Activated CD4-positive, CD25-positive, alpha-beta regulatory T cell treated with anti-CD3 and anti-CD28 coated beads, Interleukin-2, amount 50 U/mL, for 72 hours (primary cell): ENCODE measurements at regions not wholly inside any gene's neighbourhood (a gene's known extent, or its start where the extent isn't known, plus 50 kb on each side); places are given as distances from the start of the nearest gene placed in this dataset.
"Not testable (repeated sequence)": the region's sequence is repeated elsewhere in the genome, so short reads cannot be mapped to it uniquely, and the experiment has no call there.

ENCODE experiments used
- DNase-seq: peaks from one replicate; pipeline ENCODE4 v3.0.0; 2021

DNA sequence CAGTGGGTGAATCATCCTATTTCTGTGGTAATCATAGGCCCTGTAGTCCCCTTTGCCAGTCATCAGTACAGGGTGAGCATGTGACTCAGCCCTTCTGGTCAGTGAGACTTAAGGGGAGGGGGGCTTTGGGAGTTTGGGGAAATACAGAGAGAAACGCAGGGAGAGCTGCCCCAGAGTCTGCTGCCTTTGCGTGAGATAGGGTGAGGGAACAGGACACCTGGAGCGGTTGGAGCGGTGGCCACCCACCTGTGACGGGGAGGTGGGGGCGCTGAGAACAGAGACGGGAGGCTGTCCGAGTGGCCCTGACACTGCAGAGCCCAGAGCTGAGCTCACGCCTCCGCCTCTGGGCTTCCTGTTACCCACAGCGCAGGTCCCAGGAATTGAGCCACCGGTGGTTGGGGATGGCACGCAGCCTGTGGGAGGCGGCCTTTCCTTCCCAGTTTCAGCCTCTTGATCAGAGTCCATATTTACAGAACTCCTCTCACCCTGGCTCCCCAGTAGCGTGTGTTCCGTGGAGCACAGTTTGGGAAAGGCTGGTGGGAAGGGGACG is 92.0 kb upstream of the ERCC6L2 start:
- no peak for DNase-seq

GRCh38 chr9:95780751-95781150 is 94.7 kb upstream of the ERCC6L2 start:
- DNase-seq, result no peak

DNA sequence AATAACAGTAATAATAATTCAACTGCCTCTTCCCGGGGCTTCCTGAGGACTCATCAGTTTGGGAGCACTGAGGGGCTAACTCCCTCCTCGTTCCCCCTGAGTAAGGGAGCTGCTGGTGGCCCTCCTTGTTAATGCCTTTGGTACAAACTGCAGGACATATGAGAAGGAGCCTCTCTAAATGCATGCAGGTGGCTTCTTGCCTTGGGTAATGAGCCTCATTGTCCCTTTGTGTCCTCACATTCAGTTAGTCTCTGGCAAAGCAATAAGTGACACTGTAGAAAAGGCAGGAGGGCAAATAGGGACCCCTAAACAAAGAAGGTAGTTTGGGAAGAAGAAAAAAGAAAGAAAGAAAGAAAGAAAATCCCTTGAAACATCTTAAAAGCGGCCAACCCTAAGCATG is 95.4 kb upstream of the ERCC6L2 start:
- no peak for DNase-seq

DNA sequence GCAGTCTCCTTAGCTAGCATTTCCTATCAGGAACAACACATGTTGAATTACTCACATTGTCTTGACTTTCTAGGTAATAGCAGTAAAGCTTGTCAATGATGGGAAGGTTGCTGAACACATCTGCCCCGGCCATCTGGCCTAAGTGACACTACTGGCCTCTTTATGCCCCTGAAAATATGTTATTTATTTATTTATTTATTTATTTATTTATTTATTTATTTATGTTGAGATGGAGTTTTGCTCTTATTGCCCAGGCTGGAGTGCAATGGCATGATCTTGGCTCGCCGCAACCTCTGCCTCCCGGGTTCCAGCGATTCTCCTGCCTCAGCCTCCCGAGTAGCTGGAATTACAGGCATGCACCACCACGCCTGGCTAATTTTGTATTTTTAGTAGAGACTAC is 95.9 kb upstream of the ERCC6L2 start:
- DNase-seq, result not testable (repeated sequence)

GRCh38 chr9:95778957-95779356 is 96.5 kb upstream of the ERCC6L2 start:
- no peak for DNase-seq

DNA sequence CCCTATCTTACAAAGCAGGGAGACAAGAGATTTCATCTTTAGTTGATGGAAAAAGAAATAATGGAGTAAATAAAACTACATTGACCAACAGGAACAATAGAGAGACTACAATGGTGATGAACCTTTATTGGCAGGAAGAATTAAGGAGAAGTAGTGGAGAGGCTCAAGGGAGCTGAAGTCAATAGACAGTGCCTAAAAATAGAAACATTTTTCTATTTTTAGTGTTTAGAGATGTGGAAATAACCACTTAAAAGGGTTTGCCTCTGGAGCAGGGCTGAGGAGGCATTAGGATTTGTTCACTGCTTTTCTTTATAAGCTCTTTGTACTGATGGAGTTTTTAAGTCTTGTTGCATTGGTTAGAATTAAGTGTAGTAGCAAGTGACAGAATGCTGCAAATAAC is 98.4 kb upstream of the ERCC6L2 start:
- DNase-seq, result no peak

DNA sequence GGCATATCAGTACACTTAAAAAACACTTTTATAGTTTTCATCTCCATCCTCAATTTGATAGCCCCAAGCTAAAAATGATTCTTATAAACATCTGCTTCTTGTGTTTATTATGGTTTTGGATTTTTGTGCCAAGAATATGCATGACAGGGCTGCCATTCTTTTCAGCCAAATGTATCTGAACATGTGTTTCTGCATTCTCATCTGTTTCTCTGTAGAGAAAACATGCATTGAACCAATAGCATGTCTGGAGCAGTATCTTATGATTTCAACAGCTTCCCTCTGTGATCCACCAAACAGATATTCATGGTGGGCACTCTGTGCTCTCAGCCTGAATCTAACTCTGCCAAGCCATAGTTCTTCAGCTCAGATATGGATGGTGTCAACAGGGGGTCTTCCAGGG is 99.3 kb upstream of the ERCC6L2 start:
- DNase-seq, result no peak

- no peak for DNase-seq
These were observed 100.3 kb upstream of the ERCC6L2 start for GRCh38 chr9:95775191-95775590.

- no peak for DNase-seq
These were observed 102.5 kb upstream of the ERCC6L2 start for GRCh38 chr9:95773053-95773418.

- DNase-seq, result no peak
These were observed 103.0 kb upstream of the ERCC6L2 start for GRCh38 chr9:95772320-95773052.

- DNase-seq, result no peak
These were observed 103.8 kb upstream of the ERCC6L2 start for GRCh38 chr9:95771556-95772246.

- no peak for DNase-seq
These were observed 104.8 kb upstream of the ERCC6L2 start for GRCh38 chr9:95770653-95771131.

DNA sequence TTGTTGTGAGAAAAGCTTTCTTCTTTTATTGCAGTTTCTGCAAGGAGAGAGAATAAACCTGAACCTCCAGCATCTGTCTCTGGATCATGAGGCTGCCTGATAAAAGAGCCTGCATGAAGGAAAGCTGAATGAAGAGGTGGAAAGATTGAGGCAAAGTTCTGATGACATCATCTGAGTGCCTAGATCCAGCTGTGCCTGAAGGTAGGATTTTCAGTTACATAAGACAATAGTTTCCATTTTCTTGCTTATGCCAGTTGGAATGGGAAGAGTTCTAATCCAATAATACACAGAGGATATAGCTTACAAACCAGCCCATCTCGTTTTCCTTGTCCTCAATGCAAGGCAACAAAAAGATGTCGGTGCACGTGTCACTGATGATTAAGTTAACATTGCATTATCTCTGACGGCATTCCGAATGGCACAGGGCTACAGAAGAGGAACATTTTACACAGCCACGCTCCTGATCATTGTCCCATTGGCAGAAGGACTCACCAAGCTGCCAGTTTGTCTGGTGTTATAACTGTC is 105.5 kb upstream of the ERCC6L2 start:
- DNase-seq, result no peak

DNA sequence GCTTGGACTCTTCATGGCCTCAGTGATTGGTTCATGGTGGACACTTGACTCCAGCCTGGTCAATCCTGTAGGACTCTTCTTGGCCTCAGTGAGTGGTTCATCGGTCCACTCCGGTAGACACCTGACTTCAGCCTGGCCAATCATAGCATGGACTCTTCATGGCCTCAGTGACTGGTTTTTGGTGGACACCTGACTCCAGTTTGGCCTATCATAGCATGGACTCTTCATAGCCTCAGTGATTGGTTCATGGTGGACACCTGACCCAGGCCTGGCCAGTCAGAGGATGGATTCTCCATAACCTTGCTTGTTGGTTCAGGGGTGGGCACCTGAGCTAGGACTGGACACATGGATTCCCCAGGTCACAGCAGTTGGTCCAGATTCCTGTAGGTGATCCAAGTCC is 106.0 kb upstream of the ERCC6L2 start:
- no peak for DNase-seq

- DNase-seq, result no peak
These were observed 108.6 kb upstream of the ERCC6L2 start for GRCh38 chr9:95766906-95767305.

DNA sequence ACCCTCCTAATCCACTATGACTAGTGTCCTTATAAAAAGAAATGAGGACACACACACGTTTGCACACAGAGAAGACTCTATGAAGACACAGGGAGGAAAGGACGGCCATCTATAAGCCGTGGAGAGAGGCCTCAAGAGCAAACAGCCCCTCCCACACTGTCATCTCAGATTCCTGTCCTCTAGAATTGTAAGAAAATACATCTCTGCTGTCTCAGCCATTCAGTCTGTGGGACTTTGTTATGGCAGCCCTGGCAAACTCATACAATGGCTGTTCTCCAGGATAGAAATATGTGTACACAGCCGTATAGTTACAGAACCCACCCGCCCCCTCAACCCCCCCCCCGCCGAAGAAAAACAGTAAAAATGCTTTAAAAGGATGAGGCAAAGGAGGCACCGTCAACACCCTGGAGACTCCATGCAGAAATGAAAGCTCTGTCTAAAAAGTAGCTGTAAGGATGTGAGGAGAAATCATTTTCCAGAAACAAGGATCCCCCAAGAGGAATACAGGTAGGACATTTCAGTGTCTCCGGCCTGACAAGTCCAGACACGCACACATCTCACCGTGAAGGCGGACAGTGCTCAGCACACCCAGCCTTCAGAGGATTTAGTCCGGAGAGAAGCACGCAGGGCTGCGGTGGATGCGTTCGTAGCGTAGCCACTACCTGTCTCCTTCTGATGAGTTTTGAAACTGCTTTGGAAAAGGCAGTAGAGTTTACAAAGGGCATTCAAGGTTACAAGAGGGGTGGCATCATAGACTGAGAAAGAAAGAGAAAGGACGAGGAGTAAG is 110.8 kb upstream of the ERCC6L2 start:
- no peak for DNase-seq

- no peak for DNase-seq
These were observed 111.5 kb upstream of the ERCC6L2 start for GRCh38 chr9:95763983-95764382.

DNA sequence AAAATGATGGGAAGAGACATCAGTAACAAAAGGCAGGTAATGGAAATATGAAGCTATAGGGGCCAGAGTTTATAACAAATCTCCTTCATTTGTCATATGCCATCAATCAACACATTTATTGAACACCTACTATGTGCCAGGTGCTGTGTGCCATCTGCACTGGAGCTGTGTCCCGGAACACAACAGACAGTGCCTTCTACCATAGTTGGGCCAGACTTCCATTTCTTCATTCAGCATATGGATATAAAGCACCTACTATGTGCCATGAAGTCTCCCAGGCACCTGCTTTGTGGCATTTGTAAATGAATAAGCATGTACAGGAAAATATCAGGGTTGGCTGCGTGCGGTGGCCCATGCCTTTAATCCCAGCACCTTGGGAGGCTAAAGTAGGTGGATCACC is 112.5 kb upstream of the ERCC6L2 start:
- no peak for DNase-seq

DNA sequence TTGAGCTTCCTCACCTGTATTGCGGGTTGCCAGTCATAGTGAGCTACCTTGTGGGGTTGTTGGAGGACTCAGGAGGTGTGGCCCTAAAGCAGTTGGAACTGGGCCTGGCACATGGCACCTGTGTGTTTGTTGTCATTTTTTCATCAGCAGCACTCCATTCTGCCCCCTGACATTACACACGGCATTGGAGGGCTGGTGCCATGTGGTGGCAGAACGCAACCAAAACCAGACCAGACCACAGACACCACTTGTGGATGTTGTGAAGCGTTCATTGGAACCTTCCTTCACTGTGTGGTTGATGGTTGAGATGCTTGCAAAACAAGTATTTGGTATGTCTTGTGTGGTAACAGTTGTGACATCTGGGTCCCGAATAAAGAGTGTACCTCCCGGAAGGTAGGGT is 113.2 kb upstream of the ERCC6L2 start:
- DNase-seq, result no peak

- DNase-seq, result no peak
These were observed 114.7 kb upstream of the ERCC6L2 start for GRCh38 chr9:95760791-95761190.

GRCh38 chr9:95757439-95757838 is 118.1 kb upstream of the ERCC6L2 start:
- DNase-seq, result no peak

DNA sequence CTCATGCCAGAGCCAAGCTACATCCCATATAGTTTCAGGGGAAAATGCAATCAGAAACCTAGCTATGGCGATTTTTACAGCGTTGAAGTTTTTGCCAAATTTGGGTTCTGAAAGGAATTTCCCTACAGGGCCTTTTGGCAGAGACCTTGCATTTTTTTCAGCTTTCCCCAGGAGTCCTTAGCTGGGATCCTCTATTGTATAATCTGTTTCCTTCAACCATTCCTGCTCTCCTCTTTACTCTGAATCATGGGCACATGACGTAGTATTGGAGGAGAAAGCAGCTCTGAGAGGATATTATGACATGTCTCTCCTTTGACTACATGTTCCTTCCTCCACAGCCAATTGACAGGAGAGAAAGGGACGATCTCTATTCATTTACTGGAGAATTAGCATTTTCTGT is 118.5 kb upstream of the ERCC6L2 start:
- DNase-seq, result no peak

GRCh38 chr9:95756101-95756500 is 119.4 kb upstream of the ERCC6L2 start:
- no peak for DNase-seq

DNA sequence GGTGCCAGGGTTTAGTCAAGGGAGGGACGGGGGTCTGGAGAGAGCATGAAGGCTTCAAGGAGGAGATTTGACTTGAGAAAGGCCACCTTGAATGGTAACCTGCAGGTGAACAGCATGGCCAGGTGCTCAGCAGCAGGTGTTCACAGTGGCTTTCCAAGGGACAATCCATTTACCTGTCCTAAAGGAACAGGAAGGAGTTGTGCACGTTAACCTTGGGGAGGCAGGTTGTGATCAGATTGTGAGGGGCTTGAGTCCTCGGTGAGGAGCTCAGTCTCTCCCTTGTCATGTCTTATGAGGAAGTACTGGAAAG is 120.1 kb upstream of the ERCC6L2 start:
- no peak for DNase-seq
